ENCODE measurements at regions not wholly inside any gene's neighbourhood (a gene's known extent, or its start where the extent isn't known, plus 50 kb on each side); places are given as distances from the start of the nearest gene placed in this dataset.

- no peak overlapping the region for H3K4me3 Mint-ChIP-seq
- TF ChIP-seq CTCF (IDR thresholded peaks at IDR 0.05) = no peak
- peaks cover 37% of the 10 kb centered on the region for H3K9me3 Mint-ChIP-seq
These were observed 177.5 kb upstream of the CDH8 start for GRCh38 chr16:62213763-62214162.

GRCh38 chr16:62208934-62209333, 172.7 kb upstream of the CDH8 start:
- H3K4me1 Mint-ChIP-seq (ENCODE audit: low read depth) = no peaks in the 10 kb centered on the region

More at GRCh38 chr16:62213763-62214162, 177.5 kb upstream of the CDH8 start:
- H3K4me1 Mint-ChIP-seq (ENCODE audit: low read depth) = no peaks in the 10 kb centered on the region
- no peak for DNase-seq
- no peak overlapping the region for H3K27ac Mint-ChIP-seq
- no peaks in the 10 kb centered on the region for H3K27me3 Mint-ChIP-seq (ENCODE audit: insufficient read depth)
- H3K36me3 Mint-ChIP-seq (ENCODE audit: low read depth) = no peaks in the 10 kb centered on the region

GRCh38 chr16:62205459-62205858, 169.2 kb upstream of the CDH8 start:
- Mint-ChIP-seq H3K9me3 (peaks cover 23% of the 10 kb centered on the region), H3K4me3 (no peak overlapping the region), H3K27ac (no peak overlapping the region), H3K27me3 (ENCODE audit: insufficient read depth) (no peaks in the 10 kb centered on the region), H3K36me3 (ENCODE audit: low read depth) (no peaks in the 10 kb centered on the region), H3K4me1 (ENCODE audit: low read depth) (no peaks in the 10 kb centered on the region)
- no peak; the same call in 1 of the 2 replicates for TF ChIP-seq CTCF (IDR thresholded peaks at IDR 0.05)
- DNase-seq = no peak

More at GRCh38 chr16:62208934-62209333, 172.7 kb upstream of the CDH8 start:
- no peaks in the 10 kb centered on the region for H3K36me3 Mint-ChIP-seq (ENCODE audit: low read depth)
- H3K27ac Mint-ChIP-seq = no peak overlapping the region
- DNase-seq = no peak
- peaks cover 35% of the 10 kb centered on the region for H3K9me3 Mint-ChIP-seq
- H3K4me3 Mint-ChIP-seq = no peak overlapping the region
- no peak for TF ChIP-seq CTCF (IDR thresholded peaks at IDR 0.05)
- H3K27me3 Mint-ChIP-seq (ENCODE audit: insufficient read depth) = no peaks in the 10 kb centered on the region

GRCh38 chr16:62201911-62202310, 165.7 kb upstream of the CDH8 start:
- no peaks in the 10 kb centered on the region for H3K4me1 Mint-ChIP-seq (ENCODE audit: low read depth)
- no peak overlapping the region for H3K4me3 Mint-ChIP-seq
- no peaks in the 10 kb centered on the region for H3K27me3 Mint-ChIP-seq (ENCODE audit: insufficient read depth)
- H3K9me3 Mint-ChIP-seq = peaks cover 18% of the 10 kb centered on the region
- no peaks in the 10 kb centered on the region for H3K36me3 Mint-ChIP-seq (ENCODE audit: low read depth)
- no peak for DNase-seq
- no peak overlapping the region for H3K27ac Mint-ChIP-seq
- no peak for TF ChIP-seq CTCF (IDR thresholded peaks at IDR 0.05)

- H3K27me3 Mint-ChIP-seq (ENCODE audit: insufficient read depth) = no peaks in the 10 kb centered on the region
- H3K9me3 Mint-ChIP-seq = peaks cover 18% of the 10 kb centered on the region
- no peak for TF ChIP-seq CTCF (IDR thresholded peaks at IDR 0.05)
- no peak overlapping the region for H3K27ac Mint-ChIP-seq
- H3K4me3 Mint-ChIP-seq = no peak overlapping the region
- no peaks in the 10 kb centered on the region for H3K36me3 Mint-ChIP-seq (ENCODE audit: low read depth)
- DNase-seq = no peak
- no peaks in the 10 kb centered on the region for H3K4me1 Mint-ChIP-seq (ENCODE audit: low read depth)
These were observed 158.6 kb upstream of the CDH8 start for GRCh38 chr16:62194828-62195227.

- Mint-ChIP-seq H3K4me3 (no peak overlapping the region), H3K36me3 (ENCODE audit: low read depth) (no peaks in the 10 kb centered on the region), H3K27me3 (ENCODE audit: insufficient read depth) (no peaks in the 10 kb centered on the region), H3K9me3 (peaks cover 23% of the 10 kb centered on the region), H3K27ac (no peak overlapping the region), H3K4me1 (ENCODE audit: low read depth) (no peaks in the 10 kb centered on the region)
- peak; percentile 22; the same call in 1 of the 2 replicates for TF ChIP-seq CTCF (IDR thresholded peaks at IDR 0.05)
- DNase-seq = no peak
These were observed 154.2 kb upstream of the CDH8 start for GRCh38 chr16:62190426-62190825.

All from HFFc6 (cell line).